ENCODE measurements at regions not wholly inside any gene's neighbourhood (a gene's known extent, or its start where the extent isn't known, plus 50 kb on each side); places are given as distances from the start of the nearest gene placed in this dataset.

DNA sequence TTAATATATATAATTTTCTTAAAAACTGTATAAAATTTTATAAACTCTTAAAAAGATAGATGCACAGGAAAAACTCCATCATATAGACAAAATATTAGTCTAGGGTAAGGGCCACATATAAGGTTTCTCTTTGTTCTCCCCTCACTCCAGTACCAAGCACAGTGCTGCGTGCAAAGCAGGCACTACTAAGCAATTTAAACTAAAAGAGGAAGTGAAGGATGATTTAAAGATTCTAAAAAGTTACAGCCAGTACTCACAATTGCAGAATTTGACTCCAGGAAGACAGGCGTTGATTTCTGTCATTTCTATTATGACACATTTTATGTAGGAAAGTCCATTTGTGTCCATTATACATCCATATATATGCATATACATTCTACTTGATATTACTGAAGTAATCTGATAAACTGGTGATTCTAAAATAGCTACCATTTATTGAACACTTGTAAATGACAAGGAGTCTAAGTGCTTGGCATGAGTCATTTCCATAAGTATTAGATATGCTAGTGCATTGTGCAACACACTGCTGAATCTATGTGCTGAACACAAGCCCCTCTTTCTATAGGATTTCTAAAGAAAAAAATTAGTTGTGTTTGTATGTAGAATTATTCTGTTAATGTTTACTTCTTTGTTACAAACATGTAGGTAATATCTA is 785.5 kb upstream of the ARRDC4 start:
- no peaks in the 10 kb centered on the region for H3K4me1 ChIP-seq (ENCODE audit: control insufficient read depth in 1 of 2, insufficient read depth in 1 of 2, low read depth in 1 of 2, low read length in 1 of 2)
- H3K27ac ChIP-seq = no peak overlapping the region
- H3K9me3 ChIP-seq = no peaks in the 10 kb centered on the region
- no peaks in the 10 kb centered on the region for H3K27me3 ChIP-seq
- no peaks in the 10 kb centered on the region for H3K36me3 ChIP-seq
- no peak for TF ChIP-seq CTCF (IDR thresholded peaks at IDR 0.05)
- H3K4me3 ChIP-seq (ENCODE audit: low read depth in 1 of 2, low read length in 1 of 2) = no peak overlapping the region

GRCh38 chr15:97177151-97177577 is 783.3 kb upstream of the ARRDC4 start:
- Histone ChIP-seq H3K27ac (no peak overlapping the region), H3K9me3 (no peaks in the 10 kb centered on the region), H3K4me3 (ENCODE audit: low read depth in 1 of 2, low read length in 1 of 2) (no peak overlapping the region), H3K27me3 (no peaks in the 10 kb centered on the region), H3K36me3 (no peaks in the 10 kb centered on the region), H3K4me1 (ENCODE audit: control insufficient read depth in 1 of 2, insufficient read depth in 1 of 2, low read depth in 1 of 2, low read length in 1 of 2) (no peaks in the 10 kb centered on the region)
- TF ChIP-seq CTCF (IDR thresholded peaks at IDR 0.05) = no peak

- no peak for TF ChIP-seq CTCF (IDR thresholded peaks at IDR 0.05)
- no peaks in the 10 kb centered on the region for H3K27me3 ChIP-seq
- no peaks in the 10 kb centered on the region for H3K9me3 ChIP-seq
- no peaks in the 10 kb centered on the region for H3K36me3 ChIP-seq
- no peak overlapping the region for H3K27ac ChIP-seq
- no peaks in the 10 kb centered on the region for H3K4me1 ChIP-seq (ENCODE audit: control insufficient read depth in 1 of 2, insufficient read depth in 1 of 2, low read depth in 1 of 2, low read length in 1 of 2)
- H3K4me3 ChIP-seq (ENCODE audit: low read depth in 1 of 2, low read length in 1 of 2) = no peak overlapping the region
Observed at GRCh38 chr15:97182581-97182980, 777.9 kb upstream of the ARRDC4 start.

DNA sequence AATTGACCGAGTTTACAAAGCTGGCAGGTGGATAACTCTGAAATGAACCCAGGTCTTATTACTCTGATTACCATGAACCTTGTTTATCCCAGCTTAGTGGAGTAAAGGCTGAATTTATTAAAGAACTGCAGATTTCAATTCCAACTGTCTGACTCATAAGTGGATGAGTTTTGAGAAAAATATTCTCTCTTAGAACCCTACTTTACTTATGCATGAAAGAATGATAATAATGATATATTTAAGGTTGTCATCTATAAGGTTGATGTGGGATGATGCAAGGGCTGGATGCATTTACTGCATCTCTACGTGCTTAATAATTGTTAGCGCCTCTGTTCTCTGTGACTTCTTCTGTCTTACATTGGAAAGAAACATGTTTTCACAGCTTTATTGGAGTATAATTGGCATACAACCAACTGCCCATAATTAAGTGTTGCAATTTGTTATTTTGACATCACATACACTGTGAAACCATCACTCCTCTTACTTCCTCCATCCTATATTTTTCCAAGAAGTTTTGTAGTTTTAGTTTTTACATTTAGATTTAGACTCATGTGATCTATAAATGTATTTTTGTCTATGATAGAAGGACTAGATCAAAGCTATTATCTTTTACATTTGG is 771.2 kb upstream of the ARRDC4 start:
- TF ChIP-seq CTCF (IDR thresholded peaks at IDR 0.05) = no peak
- Histone ChIP-seq H3K9me3 (no peaks in the 10 kb centered on the region), H3K4me1 (ENCODE audit: control insufficient read depth in 1 of 2, insufficient read depth in 1 of 2, low read depth in 1 of 2, low read length in 1 of 2) (no peaks in the 10 kb centered on the region), H3K27me3 (no peaks in the 10 kb centered on the region), H3K36me3 (no peaks in the 10 kb centered on the region), H3K27ac (no peak overlapping the region), H3K4me3 (ENCODE audit: low read depth in 1 of 2, low read length in 1 of 2) (no peak overlapping the region)

GRCh38 chr15:97194750-97195149 is 765.8 kb upstream of the ARRDC4 start:
- Histone ChIP-seq H3K4me1 (ENCODE audit: control insufficient read depth in 1 of 2, insufficient read depth in 1 of 2, low read depth in 1 of 2, low read length in 1 of 2) (no peaks in the 10 kb centered on the region), H3K36me3 (no peaks in the 10 kb centered on the region), H3K27me3 (no peaks in the 10 kb centered on the region), H3K27ac (no peak overlapping the region), H3K9me3 (no peaks in the 10 kb centered on the region), H3K4me3 (ENCODE audit: low read depth in 1 of 2, low read length in 1 of 2) (no peak overlapping the region)
- TF ChIP-seq CTCF (IDR thresholded peaks at IDR 0.05) = no peak
